Spleen (tissue), 7 donors: ENCODE measurements at regions not wholly inside any gene's neighbourhood (a gene's known extent, or its start where the extent isn't known, plus 50 kb on each side); places are given as distances from the start of the nearest gene placed in this dataset.

Source experiments
- CTCF ChIP-seq, 11 experiments: fragments of 200-600 bp in 7 of 11; fragments of 450-650 bp in 4 of 11; sonication (generic) in 4 of 11; IDR thresholded peaks in 8 of 11; conservative IDR thresholded peaks in 3 of 11; 1 replicate in 7 of 11; 2 replicates in 4 of 11; pipeline versions ENCODE4 v1.4.0 to v1.8.0; 2016 to 2021; ENCODE audit warnings: antibody characterized with exemption in 11 of 11, inconsistent platforms in 4 of 11, mild to moderate bottlenecking in 1 of 11
- POLR2A ChIP-seq, 3 donors: fragments of 450-650 bp; IDR thresholded peaks; one replicate each; pipeline ENCODE4 v1.5.1; 2017; ENCODE audit warnings: antibody characterized with exemption in 3 of 3, mild to moderate bottlenecking in 1 of 3
- POLR2AphosphoS5 ChIP-seq, 3 donors: sonication (generic); formaldehyde crosslinking; IDR thresholded peaks; one replicate each; pipeline ENCODE4 v1.5.1; 2017; ENCODE audit warnings: antibody characterized with exemption in 3 of 3
- donor health status: DM: no; HTN: no; CAD: no; lungs with moderate emphysema.
- donor health status: DM: no; HTN: no; CAD: no.
- donor health status: DM: no; HTN: no; CAD: no.

DNA sequence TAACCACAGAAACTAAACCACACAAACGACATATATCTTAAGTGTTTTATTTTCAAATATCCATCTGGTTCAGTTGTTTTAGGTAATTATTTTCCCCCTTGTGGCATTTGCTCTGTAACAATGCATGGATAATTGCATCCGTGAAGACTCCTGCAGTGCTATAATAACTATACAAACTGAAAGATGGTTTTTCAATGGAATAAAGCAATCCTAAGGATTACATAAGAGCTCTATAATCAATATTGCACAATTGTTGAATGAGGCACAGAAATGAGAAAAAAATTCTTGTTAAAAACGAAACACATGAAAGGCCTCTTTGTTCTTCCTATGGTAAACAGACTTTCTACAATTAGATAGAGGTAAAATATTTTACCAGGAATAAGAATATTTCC, 446.0 kb upstream of the EPHA3 start:
- no peak for TF ChIP-seq CTCF (IDR thresholded peaks at IDR 0.05 in 8 of 11, conservative IDR thresholded peaks at IDR 0.05 in 3 of 11)
- no peak for TF ChIP-seq POLR2A (IDR thresholded peaks at IDR 0.05)
- TF ChIP-seq POLR2AphosphoS5 (IDR thresholded peaks at IDR 0.05): no peak
